HL-60 (cell line): ENCODE measurements at regions not wholly inside any gene's neighbourhood (a gene's known extent, or its start where the extent isn't known, plus 50 kb on each side); places are given as distances from the start of the nearest gene placed in this dataset.

Experiments
- DNase-seq, 2 experiments: peaks; one replicate each; pipeline ENCODE4 v3.0.0-alpha.2; 2010 to 2020; ENCODE audit warnings: low read depth in 1 of 2, low spot score in 1 of 2
- H3K27ac ChIP-seq: fragments of 250-450 bp; sonication (Bioruptor Pico); replicated peaks from 2 replicates; pipeline ENCODE4 v1.5.1; 2020; ENCODE audit warnings: mild to moderate bottlenecking, moderate library complexity
- H3K27me3 ChIP-seq: fragments of 250-450 bp; sonication (Bioruptor Pico); 2 replicates; pipeline ENCODE4 v1.5.1; 2021; ENCODE audit warnings: mild to moderate bottlenecking, moderate library complexity; ENCODE audit not compliant: insufficient read depth, poor library complexity, severe bottlenecking
- H3K4me3 ChIP-seq: replicated peaks from 2 replicates; pipeline ENCODE4 v1.5.1; 2011; ENCODE audit warnings: mild to moderate bottlenecking, control low read depth, low read length; ENCODE audit not compliant: insufficient read depth
- CTCF ChIP-seq: IDR thresholded peaks from one replicate; pipeline ENCODE4 v1.5.1; 2011; ENCODE audit warnings: low read length, control low read depth, inconsistent platforms; ENCODE audit not compliant: insufficient read depth
- GABPA ChIP-seq: IDR thresholded peaks from 2 replicates; pipeline ENCODE4 v1.6.1; 2012; ENCODE audit warnings: low read depth
- POLR2AphosphoS5 ChIP-seq: IDR thresholded peaks from 2 replicates; pipeline ENCODE4 v1.6.1; 2012; ENCODE audit warnings: low read depth
- REST ChIP-seq: IDR thresholded peaks from 2 replicates; pipeline ENCODE4 v1.6.1; 2012; ENCODE audit warnings: low read depth; ENCODE audit not compliant: insufficient replicate concordance
- SPI1 ChIP-seq: IDR thresholded peaks from 2 replicates; pipeline ENCODE4 v1.6.1; 2012; ENCODE audit warnings: low read depth, mild to moderate bottlenecking, borderline replicate concordance

- no peak for DNase-seq
- H3K27me3 ChIP-seq: no peaks in the 10 kb centered on the region
- no peak overlapping the region for H3K27ac ChIP-seq
- no peak for TF ChIP-seq SPI1
- TF ChIP-seq REST: no peak
- no peak for TF ChIP-seq GABPA
- no peak for TF ChIP-seq POLR2AphosphoS5
- no peak for TF ChIP-seq CTCF
- H3K4me3 ChIP-seq: no peak overlapping the region
These were observed 220.7 kb upstream of the C1orf174 start for GRCh38 chr1:4120557-4121292.

GRCh38 chr1:4121293-4121684 lies 221.2 kb upstream of the C1orf174 start:
- TF ChIP-seq POLR2AphosphoS5 (no peak), GABPA (no peak), REST (no peak), CTCF (no peak), SPI1 (no peak)
- DNase-seq: no peak
- Histone ChIP-seq H3K27me3 (no peaks in the 10 kb centered on the region), H3K4me3 (no peak overlapping the region), H3K27ac (no peak overlapping the region)

- Histone ChIP-seq H3K4me3 (no peak overlapping the region), H3K27me3 (no peaks in the 10 kb centered on the region), H3K27ac (no peak overlapping the region)
- TF ChIP-seq REST (no peak), CTCF (no peak), POLR2AphosphoS5 (no peak), SPI1 (no peak), GABPA (no peak)
- no peak for DNase-seq
These were observed 221.9 kb upstream of the C1orf174 start for GRCh38 chr1:4121834-4122512.
